ENCODE measurements at regions not wholly inside any gene's neighbourhood (a gene's known extent, or its start where the extent isn't known, plus 50 kb on each side); places are given as distances from the start of the nearest gene placed in this dataset.
"Not testable (repeated sequence)": the region's sequence is repeated elsewhere in the genome, so short reads cannot be mapped to it uniquely, and the experiment has no call there.

- Histone ChIP-seq H3K27ac (ENCODE audit: insufficient read depth, low read depth, low read length, poor library complexity, severe bottlenecking) (no peak overlapping the region), H3K9me3 (ENCODE audit: control insufficient read depth, low read length) (no peaks in the 10 kb centered on the region), H3K4me3 (ENCODE audit: insufficient read depth, low read depth, low read length) (no peak overlapping the region), H3K27me3 (ENCODE audit: control insufficient read depth, insufficient read depth, low read length, poor library complexity, severe bottlenecking) (no peaks in the 10 kb centered on the region), H3K36me3 (ENCODE audit: control insufficient read depth, insufficient read depth, low read length) (no peaks in the 10 kb centered on the region), H3K4me1 (ENCODE audit: control insufficient read depth, insufficient read depth, low read length) (no peaks in the 10 kb centered on the region)
- 80 to 97% methylated on average over 1 to 3 of the region's 3 CpGs for WGBS, 2 experiments
These were observed 103.0 kb upstream of the ADAMTS3 start for GRCh38 chr4:72671980-72672379.

DNA sequence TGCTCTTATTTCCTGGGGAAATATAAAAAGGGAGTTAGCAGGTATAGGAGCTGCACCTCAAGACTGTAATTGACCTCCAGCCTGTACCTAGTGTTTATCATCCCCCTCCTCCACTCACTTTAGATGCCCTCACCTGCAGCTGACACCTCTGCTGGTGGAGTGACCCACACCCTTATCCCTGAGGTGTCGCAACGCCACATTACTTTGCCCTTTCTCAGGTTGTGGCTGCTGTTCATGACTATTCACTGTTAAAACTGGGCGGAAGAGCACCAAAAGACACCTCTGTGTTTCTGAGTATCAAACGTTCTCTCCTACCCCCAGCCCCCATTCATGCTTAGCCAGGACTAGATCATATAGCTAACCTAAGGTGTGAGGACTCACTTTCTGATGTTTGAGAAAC lies 101.5 kb upstream of the ADAMTS3 start:
- Histone ChIP-seq H3K4me3 (ENCODE audit: insufficient read depth, low read depth, low read length) (no peak overlapping the region), H3K9me3 (ENCODE audit: control insufficient read depth, low read length) (no peaks in the 10 kb centered on the region), H3K27me3 (ENCODE audit: control insufficient read depth, insufficient read depth, low read length, poor library complexity, severe bottlenecking) (no peaks in the 10 kb centered on the region), H3K36me3 (ENCODE audit: control insufficient read depth, insufficient read depth, low read length) (no peaks in the 10 kb centered on the region), H3K4me1 (ENCODE audit: control insufficient read depth, insufficient read depth, low read length) (peaks cover 4% of the 10 kb centered on the region), H3K27ac (ENCODE audit: insufficient read depth, low read depth, low read length, poor library complexity, severe bottlenecking) (no peak overlapping the region)
- WGBS, 2 experiments, result 91% methylated on average over 3 to 4 of the region's 4 CpGs

DNA sequence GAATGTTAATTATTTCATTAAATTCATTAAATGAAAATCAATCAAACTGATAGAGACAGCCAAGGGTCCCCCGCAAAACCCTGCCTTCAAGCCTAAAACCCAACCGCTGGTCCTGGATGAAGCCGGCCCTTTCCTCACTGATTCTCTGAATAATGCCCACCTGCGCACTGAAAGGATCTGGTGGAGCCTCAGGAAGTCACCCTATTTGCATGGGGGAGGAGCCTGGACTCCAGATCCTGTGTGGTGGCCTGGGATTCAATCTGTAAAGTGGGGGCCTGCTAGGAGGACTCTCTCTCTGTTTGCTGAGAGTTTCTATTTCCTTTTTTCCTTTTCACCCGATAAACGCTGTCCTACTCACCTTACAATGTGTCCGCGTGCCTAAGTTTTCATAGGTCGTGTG lies 97.9 kb upstream of the ADAMTS3 start:
- 70 to 75% methylated on average over 7 of the region's 9 CpGs for WGBS, 2 experiments

GRCh38 chr4:72665171-72665968 lies 96.3 kb upstream of the ADAMTS3 start:
- Histone ChIP-seq H3K4me1 (ENCODE audit: control insufficient read depth, insufficient read depth, low read length) (peaks cover 24% of the 10 kb centered on the region), H3K27me3 (ENCODE audit: control insufficient read depth, insufficient read depth, low read length, poor library complexity, severe bottlenecking) (no peaks in the 10 kb centered on the region), H3K27ac (ENCODE audit: insufficient read depth, low read depth, low read length, poor library complexity, severe bottlenecking) (no peak overlapping the region), H3K9me3 (ENCODE audit: control insufficient read depth, low read length) (no peaks in the 10 kb centered on the region), H3K4me3 (ENCODE audit: insufficient read depth, low read depth, low read length) (no peak overlapping the region), H3K36me3 (ENCODE audit: control insufficient read depth, insufficient read depth, low read length) (no peaks in the 10 kb centered on the region)
- WGBS, 2 experiments, result 47 to 50% methylated on average over 2 to 3 of the region's 3 CpGs

More for the DNA sequence above, 97.9 kb upstream of the ADAMTS3 start:
- no peak overlapping the region for H3K27ac ChIP-seq (ENCODE audit: insufficient read depth, low read depth, low read length, poor library complexity, severe bottlenecking)
- H3K4me3 ChIP-seq (ENCODE audit: insufficient read depth, low read depth, low read length), result no peak overlapping the region
- H3K36me3 ChIP-seq (ENCODE audit: control insufficient read depth, insufficient read depth, low read length), result no peaks in the 10 kb centered on the region
- H3K4me1 ChIP-seq (ENCODE audit: control insufficient read depth, insufficient read depth, low read length), result peaks cover 24% of the 10 kb centered on the region
- no peaks in the 10 kb centered on the region for H3K9me3 ChIP-seq (ENCODE audit: control insufficient read depth, low read length)
- H3K27me3 ChIP-seq (ENCODE audit: control insufficient read depth, insufficient read depth, low read length, poor library complexity, severe bottlenecking), result no peaks in the 10 kb centered on the region

- Histone ChIP-seq H3K27ac (ENCODE audit: insufficient read depth, low read depth, low read length, poor library complexity, severe bottlenecking) (peak overlapping the region; percentile 22), H3K4me3 (ENCODE audit: insufficient read depth, low read depth, low read length) (no peak overlapping the region), H3K27me3 (ENCODE audit: control insufficient read depth, insufficient read depth, low read length, poor library complexity, severe bottlenecking) (no peaks in the 10 kb centered on the region), H3K4me1 (ENCODE audit: control insufficient read depth, insufficient read depth, low read length) (peaks cover 24% of the 10 kb centered on the region), H3K9me3 (ENCODE audit: control insufficient read depth, low read length) (no peaks in the 10 kb centered on the region), H3K36me3 (ENCODE audit: control insufficient read depth, insufficient read depth, low read length) (no peaks in the 10 kb centered on the region)
- 16 to 25% methylated on average over 4 of the region's 4 CpGs for WGBS, 2 experiments
These were observed 94.8 kb upstream of the ADAMTS3 start for GRCh38 chr4:72663828-72664227.

DNA sequence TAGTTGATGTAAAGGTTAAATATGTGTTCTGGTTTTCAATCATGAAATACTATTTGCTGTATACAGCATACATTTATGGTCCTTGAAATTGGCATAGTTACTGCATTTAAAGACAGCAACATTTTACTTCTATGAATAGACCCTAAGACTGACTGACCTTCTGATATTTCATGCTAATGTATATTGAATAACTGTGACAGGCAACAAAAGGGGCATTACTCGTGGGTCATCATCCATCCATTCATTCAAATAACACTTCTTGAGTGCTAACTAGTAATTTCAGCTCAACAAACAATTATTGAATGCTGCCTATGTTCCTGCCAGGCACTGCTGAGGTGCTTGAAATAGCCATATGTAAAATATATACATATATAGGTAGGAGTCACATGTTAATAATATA lies 92.8 kb upstream of the ADAMTS3 start:
- Histone ChIP-seq H3K9me3 (ENCODE audit: control insufficient read depth, low read length) (no peaks in the 10 kb centered on the region), H3K27me3 (ENCODE audit: control insufficient read depth, insufficient read depth, low read length, poor library complexity, severe bottlenecking) (no peaks in the 10 kb centered on the region), H3K36me3 (ENCODE audit: control insufficient read depth, insufficient read depth, low read length) (no peaks in the 10 kb centered on the region), H3K4me1 (ENCODE audit: control insufficient read depth, insufficient read depth, low read length) (peaks cover 24% of the 10 kb centered on the region), H3K4me3 (ENCODE audit: insufficient read depth, low read depth, low read length) (no peak overlapping the region), H3K27ac (ENCODE audit: insufficient read depth, low read depth, low read length, poor library complexity, severe bottlenecking) (no peak overlapping the region)
- WGBS, 2 experiments, result 90 to 100% methylated on average over 1 of the region's 1 CpG

- no peak overlapping the region for H3K27ac ChIP-seq (ENCODE audit: insufficient read depth, low read depth, low read length, poor library complexity, severe bottlenecking)
- no peaks in the 10 kb centered on the region for H3K36me3 ChIP-seq (ENCODE audit: control insufficient read depth, insufficient read depth, low read length)
- WGBS, 2 experiments, result 88 to 94% methylated on average over 1 of the region's 2 CpGs
- no peak overlapping the region for H3K4me3 ChIP-seq (ENCODE audit: insufficient read depth, low read depth, low read length)
- H3K9me3 ChIP-seq (ENCODE audit: control insufficient read depth, low read length), result no peaks in the 10 kb centered on the region
- no peaks in the 10 kb centered on the region for H3K27me3 ChIP-seq (ENCODE audit: control insufficient read depth, insufficient read depth, low read length, poor library complexity, severe bottlenecking)
- no peaks in the 10 kb centered on the region for H3K4me1 ChIP-seq (ENCODE audit: control insufficient read depth, insufficient read depth, low read length)
These were observed 72.6 kb upstream of the ADAMTS3 start for GRCh38 chr4:72641611-72642010.

GRCh38 chr4:72636866-72637265 lies 67.8 kb upstream of the ADAMTS3 start:
- H3K4me3 ChIP-seq (ENCODE audit: insufficient read depth, low read depth, low read length); H3K4me1 ChIP-seq (ENCODE audit: control insufficient read depth, insufficient read depth, low read length); H3K27me3 ChIP-seq (ENCODE audit: control insufficient read depth, insufficient read depth, low read length, poor library complexity, severe bottlenecking); H3K9me3 ChIP-seq (ENCODE audit: control insufficient read depth, low read length); H3K36me3 ChIP-seq (ENCODE audit: control insufficient read depth, insufficient read depth, low read length); H3K27ac ChIP-seq (ENCODE audit: insufficient read depth, low read depth, low read length, poor library complexity, severe bottlenecking): not testable (repeated sequence)
- WGBS, 2 experiments, result 93 to 94% methylated on average over 10 of the region's 10 CpGs

DNA sequence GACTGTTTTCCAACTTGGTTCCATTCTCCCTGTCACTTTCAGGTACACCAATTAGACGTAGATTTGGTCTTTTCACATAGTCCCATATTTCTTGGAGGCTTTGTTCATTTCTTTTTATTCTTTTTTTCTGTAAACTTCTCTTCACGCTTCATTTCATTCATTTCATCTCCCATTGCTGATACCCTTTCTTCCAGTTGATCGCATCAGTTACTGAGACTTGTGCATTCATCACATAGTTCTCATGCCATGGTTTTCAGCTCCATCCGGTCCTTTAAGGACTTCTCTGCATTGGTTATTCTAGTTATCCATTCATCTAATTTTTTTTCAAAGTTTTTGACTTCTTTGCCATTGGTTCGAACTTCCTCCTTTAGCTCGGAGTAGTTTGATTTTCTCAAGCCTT lies 66.9 kb upstream of the ADAMTS3 start:
- not testable (repeated sequence) for H3K9me3 ChIP-seq (ENCODE audit: control insufficient read depth, low read length); H3K27ac ChIP-seq (ENCODE audit: insufficient read depth, low read depth, low read length, poor library complexity, severe bottlenecking); H3K36me3 ChIP-seq (ENCODE audit: control insufficient read depth, insufficient read depth, low read length); H3K4me3 ChIP-seq (ENCODE audit: insufficient read depth, low read depth, low read length); H3K4me1 ChIP-seq (ENCODE audit: control insufficient read depth, insufficient read depth, low read length); H3K27me3 ChIP-seq (ENCODE audit: control insufficient read depth, insufficient read depth, low read length, poor library complexity, severe bottlenecking)
- 91 to 96% methylated on average over 6 of the region's 6 CpGs for WGBS, 2 experiments

- not testable (repeated sequence) for H3K9me3 ChIP-seq (ENCODE audit: control insufficient read depth, low read length); H3K4me3 ChIP-seq (ENCODE audit: insufficient read depth, low read depth, low read length); H3K27me3 ChIP-seq (ENCODE audit: control insufficient read depth, insufficient read depth, low read length, poor library complexity, severe bottlenecking); H3K27ac ChIP-seq (ENCODE audit: insufficient read depth, low read depth, low read length, poor library complexity, severe bottlenecking); H3K36me3 ChIP-seq (ENCODE audit: control insufficient read depth, insufficient read depth, low read length); H3K4me1 ChIP-seq (ENCODE audit: control insufficient read depth, insufficient read depth, low read length)
- 91 to 92% methylated on average over 7 of the region's 7 CpGs for WGBS, 2 experiments
These were observed 63.2 kb upstream of the ADAMTS3 start for GRCh38 chr4:72632253-72632652.

Data from ectodermal cell (in vitro differentiated cells).